IMR-90 (cell line): ENCODE measurements at regions not wholly inside any gene's neighbourhood (a gene's known extent, or its start where the extent isn't known, plus 50 kb on each side); places are given as distances from the start of the nearest gene placed in this dataset.

Source experiments
- ATAC-seq: fragments of 200-7000 bp; cut with Tn5 transposase; 2 replicates; pipeline ENCODE4 v1.9.1; 2020; ENCODE audit warnings: low read depth, mild to moderate bottlenecking, moderate library complexity
- BruUV-seq: library from RNA; stranded (reverse); fragments of 400-500 nt; replicated peaks from 2 replicates; lab custom pipeline; 2021; lab: Mats Ljungman, UMichigan
- CTCF ChIA-PET: fragments of 300-600 bp; formaldehyde crosslinking; extraction: SDS; loops from one replicate; lab custom pipeline; 2021; ENCODE audit warnings: antibody characterized with exemption; lab: Yijun Ruan, JAX
- POLR2A ChIA-PET: fragments of 300-600 bp; sonication (Branson Sonifier 250); formaldehyde crosslinking; loops from one replicate; lab custom pipeline; 2022; ENCODE audit warnings: antibody characterized with exemption; ENCODE audit not compliant: unreplicated experiment; lab: Charles Lee
- DNase-seq: peaks from one replicate; pipeline ENCODE4 v3.0.0; 2013
- H2AFZ ChIP-seq: replicated peaks from 2 replicates; pipeline ENCODE3; 2013; ENCODE audit warnings: low read length, mild to moderate bottlenecking; ENCODE audit not compliant: poor library complexity
- H2AK5ac ChIP-seq: 2 replicates; pipeline ENCODE4 v1.6.1; 2013; ENCODE audit warnings: low read depth, low read length, inconsistent platforms
- H2AK9ac ChIP-seq: replicated peaks from 2 replicates; pipeline ENCODE3; 2013; ENCODE audit warnings: mild to moderate bottlenecking, low read depth, low read length, moderate library complexity; ENCODE audit not compliant: poor library complexity
- H2BK120ac ChIP-seq: 2 replicates; pipeline ENCODE4 v1.6.1; 2013; ENCODE audit warnings: low read depth, low read length, inconsistent platforms
- H2BK15ac ChIP-seq: 3 replicates; pipeline ENCODE4 v1.6.1; 2013; ENCODE audit warnings: low read depth, low read length, inconsistent platforms
- H2BK20ac ChIP-seq: 2 replicates; pipeline ENCODE4 v1.6.1; 2013; ENCODE audit warnings: low read depth, mild to moderate bottlenecking, inconsistent platforms, low read length, moderate library complexity
- H2BK5ac ChIP-seq: 2 replicates; pipeline ENCODE4 v1.6.1; 2013; ENCODE audit warnings: mild to moderate bottlenecking, low read depth, low read length, inconsistent platforms; ENCODE audit not compliant: poor library complexity, severe bottlenecking
- H3K14ac ChIP-seq: replicated peaks from 2 replicates; pipeline ENCODE4 v1.6.1; 2013; ENCODE audit warnings: low read depth, low read length, inconsistent platforms
- H3K18ac ChIP-seq: 2 replicates; pipeline ENCODE4 v1.6.1; 2013; ENCODE audit warnings: low read depth, low read length, control low read depth
- H3K23ac ChIP-seq: 2 replicates; pipeline ENCODE4 v1.6.1; 2013; ENCODE audit warnings: low read depth, low read length, inconsistent platforms
- H3K27ac ChIP-seq: 2 replicates; pipeline ENCODE4 v1.5.1; 2013; ENCODE audit warnings: mild to moderate bottlenecking, control low read depth, low read length; ENCODE audit not compliant: insufficient read depth
- H3K27me3 ChIP-seq: 2 replicates; pipeline ENCODE4 v1.6.1; 2013; ENCODE audit warnings: low read length; ENCODE audit not compliant: control insufficient read depth, insufficient read depth
- H3K36me3 ChIP-seq: 2 replicates; pipeline ENCODE4 v1.6.1; 2013; ENCODE audit warnings: low read length, mixed read lengths; ENCODE audit not compliant: control insufficient read depth, insufficient read depth
- H3K4ac ChIP-seq: 2 replicates; pipeline ENCODE4 v1.6.1; 2013; ENCODE audit warnings: low read depth, low read length, inconsistent platforms
- H3K4me1 ChIP-seq: 2 replicates; pipeline ENCODE4 v1.6.1; 2013; ENCODE audit warnings: low read length, mixed read lengths; ENCODE audit not compliant: control insufficient read depth, insufficient read depth
- H3K4me2 ChIP-seq: 2 replicates; pipeline ENCODE4 v1.6.1; 2013; ENCODE audit warnings: low read depth, mild to moderate bottlenecking, control low read depth, low read length, moderate library complexity
- H3K4me3 ChIP-seq: 2 replicates; pipeline ENCODE4 v1.5.1; 2013; ENCODE audit warnings: low read depth, mild to moderate bottlenecking, control low read depth, low read length, moderate library complexity; ENCODE audit not compliant: insufficient read depth
- H3K56ac ChIP-seq: 2 replicates; pipeline ENCODE4 v1.6.1; 2013; ENCODE audit warnings: low read length, inconsistent platforms; ENCODE audit not compliant: insufficient read depth; ENCODE audit errors: extremely low read depth
- H3K79me1 ChIP-seq, 2 experiments: 2 replicates each; pipeline ENCODE4 v1.6.1; 2013; ENCODE audit warnings: low read length in 2 of 2, inconsistent platforms in 1 of 2, low read depth in 1 of 2
- H3K9ac ChIP-seq: 2 replicates; pipeline ENCODE4 v1.6.1; 2013; ENCODE audit warnings: low read depth, low read length, control low read depth
- H3K9me1 ChIP-seq: 2 replicates; pipeline ENCODE4 v1.6.1; 2013; ENCODE audit warnings: low read length, inconsistent platforms; ENCODE audit not compliant: insufficient read depth
- H3K9me3 ChIP-seq: 2 replicates; pipeline ENCODE4 v1.6.1; 2013; ENCODE audit warnings: low read length; ENCODE audit not compliant: control insufficient read depth, insufficient read depth
- H4K20me1 ChIP-seq: 2 replicates; pipeline ENCODE4 v1.6.1; 2013; ENCODE audit warnings: low read length, inconsistent platforms; ENCODE audit not compliant: insufficient read depth
- H4K5ac ChIP-seq: 2 replicates; pipeline ENCODE4 v1.6.1; 2013; ENCODE audit warnings: mild to moderate bottlenecking, low read depth, low read length, control low read depth
- H4K8ac ChIP-seq, 2 experiments: 2 replicates each; pipeline ENCODE4 v1.6.1; 2013; ENCODE audit warnings: low read depth in 2 of 2, low read length in 2 of 2, control low read depth in 1 of 2, inconsistent platforms in 1 of 2
- H4K91ac ChIP-seq: 2 replicates; pipeline ENCODE4 v1.6.1; 2013; ENCODE audit warnings: low read depth, low read length, inconsistent platforms; ENCODE audit not compliant: insufficient read depth
- CEBPB ChIP-seq: IDR thresholded peaks from 2 replicates; pipeline ENCODE4 v1.6.1; 2012; ENCODE audit warnings: low read depth, low read length, improper control_type of control experiment
- MAZ ChIP-seq: IDR thresholded peaks from 2 replicates; pipeline ENCODE4 v1.6.1; 2012; ENCODE audit warnings: low read depth, mild to moderate bottlenecking, low read length, improper control_type of control experiment, moderate library complexity, borderline replicate concordance
- NFE2L2 ChIP-seq: fragments of 150-350 bp; IDR thresholded peaks from 2 replicates; pipeline ENCODE4 v1.6.1; 2016; ENCODE audit warnings: low read depth, mild to moderate bottlenecking, low read length
- RAD21 ChIP-seq: IDR thresholded peaks from 2 replicates; pipeline ENCODE4 v1.6.1; 2012; ENCODE audit warnings: low read length, improper control_type of control experiment
- RFX5 ChIP-seq: IDR thresholded peaks from 2 replicates; pipeline ENCODE4 v1.8.0; 2012; ENCODE audit warnings: low read depth, mild to moderate bottlenecking, low read length, moderate library complexity
- dilution Hi-C: fragments of 300-500 bp; cut with HindIII; formaldehyde crosslinking; loops from one replicate; pipeline ENCODE4 v1.14.3; 2018; ENCODE audit warnings: low sequenced_read_pairs; ENCODE audit not compliant: unreplicated experiment
- in situ Hi-C: fragments of 300-500 bp; cut with MboI; formaldehyde crosslinking; loops from 3 replicates; pipeline ENCODE4 v1.14.3; 2019; ENCODE audit warnings: low sequenced_read_pairs, inconsistent platforms, mixed read lengths
- intact Hi-C: fragments of 100-400 bp; cut with micrococcal nuclease; formaldehyde crosslinking; loops from 2 replicates; pipeline ENCODE4 v1.10.0; 2022
- TF ChIP-seq, protein P1 (sequence below): fragments of 150-350 bp; IDR thresholded peaks from 2 replicates; pipeline ENCODE4 v1.6.1; 2017; ENCODE audit warnings: mild to moderate bottlenecking, antibody characterized with exemption, low read length, low read depth

- H3K18ac ChIP-seq: no peak overlapping the region
- H3K56ac ChIP-seq: no peak overlapping the region
- no peaks in the 10 kb centered on the region for H3K79me1 ChIP-seq
- no TSS peak for BruUV-seq
- H3K9me1 ChIP-seq: no peaks in the 10 kb centered on the region
- POLR2A ChIA-PET: no interaction called here
- H3K14ac ChIP-seq: no peak overlapping the region
- no peak overlapping the region for H2AK9ac ChIP-seq
- H2AFZ ChIP-seq: no peak overlapping the region
- H3K9me3 ChIP-seq: peaks cover 11% of the 10 kb centered on the region
- no peak overlapping the region for H2BK5ac ChIP-seq
- H4K91ac ChIP-seq: no peak overlapping the region
- DNase-seq: no peak
- no peak overlapping the region for H3K4me2 ChIP-seq
- TF ChIP-seq RAD21 (no peak), NFE2L2 (no peak), RFX5 (no peak), CEBPB (no peak), MAZ (no peak)
- TF ChIP-seq, protein P1, sequence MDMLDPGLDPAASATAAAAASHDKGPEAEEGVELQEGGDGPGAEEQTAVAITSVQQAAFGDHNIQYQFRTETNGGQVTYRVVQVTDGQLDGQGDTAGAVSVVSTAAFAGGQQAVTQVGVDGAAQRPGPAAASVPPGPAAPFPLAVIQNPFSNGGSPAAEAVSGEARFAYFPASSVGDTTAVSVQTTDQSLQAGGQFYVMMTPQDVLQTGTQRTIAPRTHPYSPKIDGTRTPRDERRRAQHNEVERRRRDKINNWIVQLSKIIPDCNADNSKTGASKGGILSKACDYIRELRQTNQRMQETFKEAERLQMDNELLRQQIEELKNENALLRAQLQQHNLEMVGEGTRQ: no peak
- intact Hi-C loops (no loop called here), in situ Hi-C loops (no loop called here), dilution Hi-C loops (no loop called here)
- H3K4ac ChIP-seq: no peak overlapping the region
- H2BK20ac ChIP-seq: no peak overlapping the region
- no peak overlapping the region for H3K23ac ChIP-seq
- H4K8ac ChIP-seq: no peak overlapping the region
- CTCF ChIA-PET: no interaction called here
- H2BK15ac ChIP-seq: no peak overlapping the region
- no peak overlapping the region for H2AK5ac ChIP-seq
- no peak overlapping the region for H4K5ac ChIP-seq
- H3K27me3 ChIP-seq: no peaks in the 10 kb centered on the region
- no peaks in the 10 kb centered on the region for H3K36me3 ChIP-seq
- H3K27ac ChIP-seq: no peak overlapping the region
- no peak overlapping the region for H3K4me3 ChIP-seq
- no peaks in the 10 kb centered on the region for H3K4me1 ChIP-seq
- H3K9ac ChIP-seq: no peak overlapping the region
- no peak overlapping the region for H2BK120ac ChIP-seq
- no peaks in the 10 kb centered on the region for H4K20me1 ChIP-seq
- ATAC-seq: no peak
Measured at GRCh38 chr3:22419261-22419660, 668.3 kb upstream of the ZNF385D start.
